HG03097 (cell line): ENCODE measurements at regions not wholly inside any gene's neighbourhood (a gene's known extent, or its start where the extent isn't known, plus 50 kb on each side); places are given as distances from the start of the nearest gene placed in this dataset.
"Not testable (repeated sequence)": the region's sequence is repeated elsewhere in the genome, so short reads cannot be mapped to it uniquely, and the experiment has no call there.

ENCODE experiments used
- ATAC-seq: cut with Tn5 transposase; IDR thresholded peaks from one replicate; pipeline ENCODE4 v1.9.1; 2021; ENCODE audit not compliant: unreplicated experiment, low FRiP score

- ATAC-seq: no peak
Observed at GRCh38 chr6:67190733-67191132, 1444.3 kb upstream of the ADGRB3 start.

DNA sequence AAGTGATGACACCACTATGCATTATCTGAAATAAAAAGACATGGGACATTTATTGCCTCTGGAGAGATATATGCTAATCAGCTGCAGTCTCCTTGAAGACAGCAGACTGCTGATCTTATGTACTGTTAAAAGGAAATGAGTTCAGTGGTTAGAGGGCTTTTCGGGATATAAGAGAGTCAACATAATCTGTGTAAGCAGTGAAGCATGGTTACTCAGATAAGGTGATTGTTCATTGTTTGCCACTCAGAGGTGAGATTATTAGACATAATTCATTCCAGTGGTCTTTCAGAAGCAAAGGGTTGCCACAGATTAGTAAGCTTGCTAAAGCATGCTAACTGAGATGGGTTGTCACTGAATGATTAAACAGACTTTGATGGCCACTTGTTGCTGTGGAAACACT is 1450.7 kb upstream of the ADGRB3 start:
- ATAC-seq: no peak

GRCh38 chr6:67175101-67175500 is 1460.0 kb upstream of the ADGRB3 start:
- ATAC-seq: no peak

- no peak for ATAC-seq
Observed at GRCh38 chr6:67165606-67166005, 1458.6 kb upstream of the EYS start.

- ATAC-seq: no peak
Observed at GRCh38 chr6:67160820-67161219, 1453.8 kb upstream of the EYS start.

DNA sequence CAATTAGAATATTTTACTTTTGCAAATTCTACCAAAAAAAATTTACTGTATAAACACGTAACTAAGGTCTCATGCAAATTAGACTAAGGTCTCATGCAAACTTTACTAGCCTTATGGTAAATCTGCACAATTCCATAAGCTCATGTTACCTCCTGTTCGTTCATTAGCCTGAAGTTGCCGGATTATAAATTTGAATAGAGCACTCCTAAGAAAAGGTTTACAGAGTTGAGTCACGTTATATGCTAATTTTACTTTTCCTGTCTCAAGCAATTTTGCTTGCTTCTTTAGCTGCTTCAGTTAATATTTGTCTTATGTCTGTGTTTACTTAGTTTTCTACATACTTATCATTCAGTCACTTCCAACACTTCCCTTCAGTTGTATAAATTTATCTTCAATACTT is 1434.0 kb upstream of the EYS start:
- no peak for ATAC-seq

DNA sequence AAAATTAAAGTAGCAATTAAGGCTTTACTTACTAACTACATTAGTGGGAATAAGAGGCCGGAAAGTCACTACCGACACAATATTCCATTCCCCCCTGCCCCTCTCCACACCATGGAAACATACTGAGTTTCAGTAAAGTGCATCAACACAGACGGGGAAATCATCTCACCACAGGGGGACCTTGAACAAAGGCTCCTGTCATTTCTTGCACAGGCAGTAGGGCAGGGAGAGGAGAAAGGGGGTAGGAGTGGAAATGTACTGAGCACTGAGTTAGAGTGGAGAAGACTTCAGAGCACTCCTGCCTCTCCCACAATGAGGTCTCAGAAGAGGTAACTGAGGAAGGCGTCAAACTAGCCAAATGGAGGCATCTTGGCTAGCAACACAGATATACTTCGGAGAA is 1426.9 kb upstream of the EYS start:
- no peak for ATAC-seq

GRCh38 chr6:67131827-67132226 is 1424.8 kb upstream of the EYS start:
- no peak for ATAC-seq

DNA sequence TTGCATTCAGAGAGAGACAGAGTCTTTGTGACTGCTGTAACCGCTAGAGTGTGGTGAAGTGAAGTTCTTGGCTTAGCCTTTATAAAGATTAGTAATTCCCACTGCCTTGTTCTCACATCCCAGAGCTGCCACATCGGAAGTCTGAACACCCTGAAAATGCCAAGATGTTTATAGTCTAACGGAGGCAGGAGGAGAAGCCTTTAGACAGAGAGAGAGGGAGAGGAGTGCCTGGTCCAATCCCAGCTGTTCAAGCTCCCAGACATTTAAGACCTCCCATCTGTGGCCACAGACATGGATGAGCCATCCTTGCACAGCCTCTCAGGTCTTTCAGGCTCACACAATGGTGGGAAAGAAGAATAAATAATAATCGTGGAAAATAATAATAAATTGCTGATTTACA is 1422.8 kb upstream of the EYS start:
- ATAC-seq: no peak

GRCh38 chr6:67127041-67127440 is 1420.0 kb upstream of the EYS start:
- ATAC-seq: no peak

DNA sequence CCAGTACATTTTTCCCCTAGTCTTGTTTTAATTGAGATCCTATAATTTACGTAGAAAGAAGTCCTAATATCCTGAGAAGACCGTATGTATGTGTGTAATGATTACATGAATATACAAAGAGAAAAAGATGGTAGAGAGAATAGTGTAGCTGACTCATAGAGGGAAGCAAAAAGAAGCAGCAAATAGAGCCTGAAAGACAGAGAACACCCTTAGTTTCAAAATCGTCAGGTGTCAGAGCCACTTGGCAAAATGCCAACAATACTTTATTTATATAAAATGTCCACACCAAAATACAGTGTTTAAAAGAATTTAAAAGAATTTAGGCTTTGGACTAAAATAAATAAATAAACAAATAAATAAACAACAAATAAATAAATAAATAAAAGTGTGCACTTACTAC is 1414.1 kb upstream of the EYS start:
- no peak for ATAC-seq

GRCh38 chr6:67112120-67112519 is 1405.1 kb upstream of the EYS start:
- ATAC-seq: no peak

- no peak for ATAC-seq
Observed at GRCh38 chr6:67102743-67103142, 1395.7 kb upstream of the EYS start.

DNA sequence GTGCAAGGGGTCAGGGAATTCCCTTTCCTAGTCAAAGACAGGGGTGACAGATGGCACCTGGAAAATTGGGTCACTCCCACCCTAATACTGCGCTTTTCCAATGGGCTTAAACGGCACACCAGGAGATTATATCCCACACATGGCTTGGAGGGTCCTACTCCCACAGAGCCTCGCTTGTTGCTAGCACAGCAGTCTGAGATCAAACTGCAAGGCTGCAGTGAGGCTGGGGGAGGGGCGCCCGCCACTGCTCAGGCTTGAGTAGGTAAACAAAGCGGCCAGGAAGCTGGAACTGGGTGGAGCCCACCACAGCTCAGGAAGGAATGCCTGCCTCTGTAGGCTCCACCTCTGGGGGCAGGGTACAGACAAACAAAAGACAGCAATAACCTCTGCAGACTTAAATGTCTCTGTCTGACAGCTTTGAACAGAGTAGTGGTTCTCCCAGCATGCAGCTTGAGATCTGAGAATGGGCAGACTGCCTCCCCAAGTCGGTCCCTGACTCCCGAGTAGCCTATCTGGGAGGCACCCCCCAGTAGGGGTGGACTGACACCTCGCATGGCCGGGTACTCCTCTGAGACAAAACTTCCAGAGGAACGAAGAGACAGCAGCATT is 1388.7 kb upstream of the EYS start:
- not testable (repeated sequence) for ATAC-seq

DNA sequence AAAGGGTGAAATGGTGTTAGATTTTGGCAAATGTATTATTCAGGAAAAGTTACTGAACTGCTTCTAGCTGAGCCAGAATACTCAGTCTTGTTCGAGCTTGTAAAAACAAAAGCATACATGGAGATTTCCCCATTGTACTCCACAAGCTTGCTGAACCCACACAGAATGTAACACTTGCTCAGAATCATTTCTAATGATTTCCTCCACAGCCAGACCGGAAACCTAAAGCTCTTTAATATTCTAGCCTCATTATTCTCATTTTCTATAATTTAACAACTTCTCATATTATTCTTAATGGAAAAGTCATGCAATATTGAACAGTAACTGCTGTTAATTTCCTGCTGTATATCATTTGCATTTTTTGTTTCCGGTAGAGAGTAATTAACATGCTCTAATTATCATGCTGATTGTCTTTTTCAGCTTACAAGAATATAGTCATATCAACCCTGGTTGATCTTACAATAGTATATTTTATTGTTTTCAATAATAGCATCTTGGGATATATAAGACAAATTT is 1387.5 kb upstream of the EYS start:
- ATAC-seq: no peak

GRCh38 chr6:67073938-67074337 is 1366.9 kb upstream of the EYS start:
- ATAC-seq: no peak

- ATAC-seq: no peak
Observed at GRCh38 chr6:67068781-67069180, 1361.8 kb upstream of the EYS start.

DNA sequence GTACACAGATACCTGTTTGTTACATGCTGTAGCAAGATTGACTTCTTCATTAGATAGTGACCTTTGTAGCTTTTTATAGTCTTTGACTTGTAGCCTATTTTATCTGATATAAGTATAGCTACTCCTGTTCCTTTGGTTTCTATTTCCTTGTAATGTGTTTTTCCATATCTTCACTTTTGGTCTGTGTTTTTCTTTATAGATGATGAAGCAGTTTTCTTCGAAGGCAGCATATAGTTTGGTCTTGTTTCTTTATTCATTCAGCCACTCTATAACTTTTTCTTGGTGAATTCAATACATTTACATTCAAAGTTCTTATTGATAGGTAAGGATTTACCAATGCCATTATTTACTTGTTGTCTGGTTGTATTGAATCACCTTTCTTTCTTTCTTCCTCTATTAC is 1357.3 kb upstream of the EYS start:
- ATAC-seq: no peak

DNA sequence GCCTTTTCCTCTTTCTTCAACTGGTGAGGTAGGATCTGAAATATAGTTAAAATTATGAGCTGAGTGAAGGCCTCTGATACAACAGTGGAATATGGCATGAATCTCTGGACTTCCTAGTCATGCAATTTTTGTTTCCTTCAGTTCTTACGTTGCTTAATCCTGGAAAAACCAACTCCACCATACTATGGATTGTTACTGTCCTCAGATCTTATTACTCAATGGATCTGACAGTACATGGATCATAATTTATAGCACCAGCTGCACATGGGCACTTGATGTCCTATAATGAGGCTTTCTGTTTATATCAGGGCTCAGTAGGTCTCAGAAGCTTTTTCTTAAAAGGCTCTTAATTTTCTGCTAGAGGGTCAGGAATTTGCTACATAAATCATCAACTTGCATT is 1341.0 kb upstream of the EYS start:
- no peak for ATAC-seq

DNA sequence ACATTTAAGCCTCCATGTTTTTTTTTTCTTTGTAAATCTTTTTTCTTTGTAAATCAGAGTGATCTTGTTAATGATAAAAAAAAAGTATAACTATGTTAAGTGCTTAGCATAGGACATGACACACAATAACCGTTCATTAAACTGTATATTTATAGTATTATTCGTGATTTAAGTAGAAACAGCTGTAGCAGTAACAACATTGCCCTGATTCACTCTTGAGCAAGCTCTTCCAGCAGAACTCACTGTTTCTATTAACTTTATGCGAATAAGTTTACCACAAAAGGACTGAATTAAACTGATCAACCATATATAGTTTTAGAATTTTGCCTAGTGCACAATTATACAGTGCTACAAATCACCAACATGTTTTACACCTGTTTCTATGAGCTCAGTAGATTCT is 1338.0 kb upstream of the EYS start:
- ATAC-seq: no peak

- no peak for ATAC-seq
Observed at GRCh38 chr6:67031451-67031850, 1324.4 kb upstream of the EYS start.

- no peak for ATAC-seq
Observed at GRCh38 chr6:67030861-67031260, 1323.8 kb upstream of the EYS start.

- ATAC-seq: no peak
Observed at GRCh38 chr6:67016921-67017460, 1310.0 kb upstream of the EYS start.
